ENCODE measurements at regions not wholly inside any gene's neighbourhood (a gene's known extent, or its start where the extent isn't known, plus 50 kb on each side); places are given as distances from the start of the nearest gene placed in this dataset.

DNA sequence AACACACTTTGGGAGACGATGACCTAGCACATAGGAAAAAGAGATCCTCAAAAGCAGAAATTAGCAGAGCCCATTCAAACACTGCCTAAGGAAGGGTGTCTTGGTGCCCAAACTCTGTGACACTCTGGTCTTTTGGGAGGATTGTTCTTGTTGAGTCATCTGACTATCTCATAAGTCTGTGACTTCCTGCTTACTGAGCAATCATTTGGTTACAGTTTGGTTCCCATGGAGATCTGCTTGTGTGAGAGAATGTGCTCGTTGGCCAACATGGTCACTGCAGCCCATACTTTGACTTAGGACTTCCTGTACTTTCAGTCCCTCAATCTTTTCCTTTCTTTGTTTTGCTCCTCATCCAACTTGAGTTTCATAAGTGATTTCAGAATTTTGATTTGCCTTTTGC is 602.9 kb downstream of the NYAP2 start:
- TF ChIP-seq, protein P1, sequence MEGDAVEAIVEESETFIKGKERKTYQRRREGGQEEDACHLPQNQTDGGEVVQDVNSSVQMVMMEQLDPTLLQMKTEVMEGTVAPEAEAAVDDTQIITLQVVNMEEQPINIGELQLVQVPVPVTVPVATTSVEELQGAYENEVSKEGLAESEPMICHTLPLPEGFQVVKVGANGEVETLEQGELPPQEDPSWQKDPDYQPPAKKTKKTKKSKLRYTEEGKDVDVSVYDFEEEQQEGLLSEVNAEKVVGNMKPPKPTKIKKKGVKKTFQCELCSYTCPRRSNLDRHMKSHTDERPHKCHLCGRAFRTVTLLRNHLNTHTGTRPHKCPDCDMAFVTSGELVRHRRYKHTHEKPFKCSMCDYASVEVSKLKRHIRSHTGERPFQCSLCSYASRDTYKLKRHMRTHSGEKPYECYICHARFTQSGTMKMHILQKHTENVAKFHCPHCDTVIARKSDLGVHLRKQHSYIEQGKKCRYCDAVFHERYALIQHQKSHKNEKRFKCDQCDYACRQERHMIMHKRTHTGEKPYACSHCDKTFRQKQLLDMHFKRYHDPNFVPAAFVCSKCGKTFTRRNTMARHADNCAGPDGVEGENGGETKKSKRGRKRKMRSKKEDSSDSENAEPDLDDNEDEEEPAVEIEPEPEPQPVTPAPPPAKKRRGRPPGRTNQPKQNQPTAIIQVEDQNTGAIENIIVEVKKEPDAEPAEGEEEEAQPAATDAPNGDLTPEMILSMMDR (IDR thresholded peaks at IDR 0.05; ENCODE audit: low read depth, low read length): no peak
- DNase-seq: no peak

DNA sequence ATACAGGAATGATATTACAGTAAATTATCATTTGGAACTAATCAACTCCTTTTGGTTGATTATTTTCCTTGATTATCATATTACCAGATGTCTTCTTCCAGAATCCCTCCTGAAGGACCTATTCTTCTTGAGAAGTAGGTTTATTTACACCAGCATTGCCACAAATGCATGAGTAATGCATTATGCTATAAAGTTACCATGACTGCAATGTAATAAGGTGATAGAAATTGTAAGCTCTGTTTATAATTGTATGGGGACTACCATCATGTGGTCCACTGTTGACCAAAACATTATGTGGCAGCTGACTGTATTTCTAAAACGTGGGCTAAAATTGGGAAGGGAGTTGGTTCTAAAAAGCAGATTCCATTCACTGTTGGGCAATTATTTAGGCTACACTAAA is 602.2 kb downstream of the NYAP2 start:
- H3K27ac ChIP-seq: no peak overlapping the region
- no peaks in the 10 kb centered on the region for H3K27me3 ChIP-seq (ENCODE audit: insufficient read depth, low read depth, severe bottlenecking)
- no peaks in the 10 kb centered on the region for H3K36me3 ChIP-seq
- TF ChIP-seq, protein P1 (IDR thresholded peaks at IDR 0.05; ENCODE audit: low read depth, low read length): no peak
- no peak overlapping the region for H3K4me3 ChIP-seq (ENCODE audit: low read depth, low read length)
- no peak for DNase-seq
- no peaks in the 10 kb centered on the region for H3K9me3 ChIP-seq (ENCODE audit: severe bottlenecking)

More for the DNA sequence above, 602.9 kb downstream of the NYAP2 start:
- Histone ChIP-seq H3K36me3 (no peaks in the 10 kb centered on the region), H3K9me3 (ENCODE audit: severe bottlenecking) (no peaks in the 10 kb centered on the region), H3K27ac (no peak overlapping the region), H3K27me3 (ENCODE audit: insufficient read depth, low read depth, severe bottlenecking) (no peaks in the 10 kb centered on the region), H3K4me3 (ENCODE audit: low read depth, low read length) (no peak overlapping the region)

DNA sequence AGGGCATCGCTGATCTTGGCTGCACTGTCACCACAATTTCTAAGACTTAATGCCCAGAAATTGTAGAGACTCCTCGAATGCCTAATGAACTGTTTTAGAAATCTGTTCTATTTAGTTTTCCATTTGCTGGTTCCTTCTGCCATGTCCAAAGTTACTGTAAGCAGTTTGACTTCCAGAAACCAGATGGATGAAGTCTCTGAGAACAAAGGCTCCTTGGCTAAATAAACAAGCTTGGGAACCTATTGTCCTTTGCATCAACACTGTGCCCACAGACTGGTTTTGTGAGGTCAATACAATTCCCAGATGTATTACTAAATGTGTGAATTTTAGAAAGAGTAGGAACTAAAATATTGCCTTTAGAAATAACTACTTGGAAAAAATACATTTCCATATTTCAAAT is 600.2 kb downstream of the NYAP2 start:
- Histone ChIP-seq H3K4me3 (ENCODE audit: low read depth, low read length) (no peak overlapping the region), H3K27ac (no peak overlapping the region), H3K27me3 (ENCODE audit: insufficient read depth, low read depth, severe bottlenecking) (no peaks in the 10 kb centered on the region), H3K9me3 (ENCODE audit: severe bottlenecking) (no peaks in the 10 kb centered on the region), H3K36me3 (no peaks in the 10 kb centered on the region)
- TF ChIP-seq, protein P1 (IDR thresholded peaks at IDR 0.05; ENCODE audit: low read depth, low read length): no peak
- DNase-seq: no peak

DNA sequence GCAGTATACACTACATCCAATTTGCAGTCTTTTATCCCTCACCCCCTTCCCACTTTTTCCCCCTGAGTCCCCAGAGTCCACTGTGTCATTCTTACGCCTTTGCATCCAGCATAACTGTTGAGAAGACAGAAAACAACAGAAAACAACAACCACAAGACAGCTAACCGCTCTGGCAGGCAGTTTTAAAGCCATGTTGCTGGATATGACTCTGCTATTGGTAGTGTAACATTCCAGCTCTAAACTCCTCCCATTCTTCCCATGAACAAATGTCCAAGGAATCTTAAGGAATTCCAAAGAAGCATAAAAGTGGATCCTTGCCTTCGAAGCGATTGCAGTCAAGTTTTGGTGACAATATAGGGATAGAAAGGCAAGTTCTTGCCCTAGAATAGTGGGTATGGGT is 599.1 kb downstream of the NYAP2 start:
- Histone ChIP-seq H3K9me3 (ENCODE audit: severe bottlenecking) (no peaks in the 10 kb centered on the region), H3K27ac (no peak overlapping the region), H3K36me3 (no peaks in the 10 kb centered on the region), H3K4me3 (ENCODE audit: low read depth, low read length) (no peak overlapping the region), H3K27me3 (ENCODE audit: insufficient read depth, low read depth, severe bottlenecking) (no peaks in the 10 kb centered on the region)
- DNase-seq: no peak
- TF ChIP-seq, protein P1 (IDR thresholded peaks at IDR 0.05; ENCODE audit: low read depth, low read length): no peak

DNA sequence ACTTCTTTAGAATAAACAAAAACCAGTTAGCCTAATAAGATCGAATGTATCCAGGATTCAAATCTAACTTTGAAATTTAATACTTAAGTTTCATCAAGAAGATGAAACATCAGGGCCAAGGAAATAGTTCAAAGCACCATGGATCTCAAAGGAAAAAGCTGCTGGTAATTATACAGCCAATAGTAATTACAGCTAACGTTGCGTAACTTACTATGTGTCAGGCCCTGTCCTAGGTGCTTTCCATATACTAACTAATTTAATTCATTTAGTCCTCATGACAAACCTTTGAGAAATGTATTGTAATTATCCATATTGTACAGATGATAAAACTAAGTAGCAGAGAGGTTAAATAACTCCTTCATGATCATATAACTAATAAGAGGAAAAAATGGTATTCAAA is 598.6 kb downstream of the NYAP2 start:
- H3K27ac ChIP-seq: no peak overlapping the region
- H3K4me3 ChIP-seq (ENCODE audit: low read depth, low read length): no peak overlapping the region
- TF ChIP-seq, protein P1 (IDR thresholded peaks at IDR 0.05; ENCODE audit: low read depth, low read length): no peak
- H3K9me3 ChIP-seq (ENCODE audit: severe bottlenecking): no peaks in the 10 kb centered on the region
- H3K36me3 ChIP-seq: no peaks in the 10 kb centered on the region
- no peak for DNase-seq
- no peaks in the 10 kb centered on the region for H3K27me3 ChIP-seq (ENCODE audit: insufficient read depth, low read depth, severe bottlenecking)

DNA sequence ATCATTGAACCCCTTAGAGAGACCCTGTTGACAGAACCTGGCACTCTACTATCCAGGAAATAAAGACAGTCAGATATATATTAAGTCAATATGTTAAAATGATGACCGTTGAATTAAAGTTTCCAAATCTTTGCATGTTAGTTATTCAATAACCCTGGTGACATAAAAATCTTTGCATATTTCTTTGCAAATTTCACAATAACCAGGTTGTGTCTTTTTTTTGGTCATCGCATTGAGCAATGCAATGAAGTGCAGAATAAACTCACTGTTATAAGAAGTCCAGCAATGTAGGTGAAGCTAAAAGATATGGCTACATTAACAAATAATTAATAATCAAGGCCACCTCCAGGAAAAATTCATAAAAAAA is 596.9 kb downstream of the NYAP2 start:
- H3K27me3 ChIP-seq (ENCODE audit: insufficient read depth, low read depth, severe bottlenecking): no peaks in the 10 kb centered on the region
- TF ChIP-seq, protein P1 (IDR thresholded peaks at IDR 0.05; ENCODE audit: low read depth, low read length): no peak
- H3K27ac ChIP-seq: no peak overlapping the region
- DNase-seq: no peak
- H3K36me3 ChIP-seq: no peaks in the 10 kb centered on the region
- H3K4me3 ChIP-seq (ENCODE audit: low read depth, low read length): no peak overlapping the region
- no peaks in the 10 kb centered on the region for H3K9me3 ChIP-seq (ENCODE audit: severe bottlenecking)

All from WERI-Rb-1 (cell line).